HG03103 (cell line): ENCODE measurements at regions not wholly inside any gene's neighbourhood (a gene's known extent, or its start where the extent isn't known, plus 50 kb on each side); places are given as distances from the start of the nearest gene placed in this dataset.

Experiments used
- ATAC-seq: cut with Tn5 transposase; IDR thresholded peaks from one replicate; pipeline ENCODE4 v1.9.1; 2021; ENCODE audit warnings: low read depth; ENCODE audit not compliant: unreplicated experiment

DNA sequence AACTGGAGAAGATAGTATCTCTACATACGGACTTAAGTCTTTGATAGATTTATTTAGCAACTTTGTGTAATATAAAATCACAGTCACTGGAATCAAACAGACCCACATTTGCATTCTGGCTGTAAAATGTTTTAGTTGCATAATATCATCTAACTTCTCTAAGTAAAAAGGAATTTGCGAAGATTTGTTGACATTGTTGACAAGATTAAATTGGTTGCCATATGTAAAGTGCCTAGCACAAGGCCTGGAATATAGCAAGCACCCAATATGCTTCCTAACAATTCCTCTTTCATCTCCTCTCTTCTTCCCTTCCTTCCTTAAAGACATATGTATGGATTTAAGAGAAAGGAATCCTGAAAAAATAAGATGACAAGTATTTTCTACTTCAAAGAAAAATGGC is 295.4 kb upstream of the PPFIA2 start:
- no peak for ATAC-seq

DNA sequence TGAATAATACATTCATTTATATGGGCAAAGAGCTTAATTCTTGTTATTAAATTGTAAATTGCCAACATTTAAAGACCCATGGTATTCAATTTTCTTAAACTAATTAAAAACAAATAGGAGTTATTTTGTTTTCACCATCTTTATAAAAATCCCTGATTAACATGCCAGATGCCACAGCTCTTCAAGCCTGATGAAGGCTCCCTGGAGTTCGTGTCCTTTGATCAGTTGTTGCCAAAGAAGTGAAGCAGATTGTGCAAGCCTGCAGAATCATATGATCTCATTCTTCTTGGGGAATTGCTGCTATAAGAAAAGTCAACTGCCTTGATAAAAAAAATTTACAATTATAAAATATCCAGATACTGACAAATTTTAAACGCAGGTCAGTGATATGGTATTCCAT is 288.3 kb upstream of the PPFIA2 start:
- ATAC-seq: no peak

DNA sequence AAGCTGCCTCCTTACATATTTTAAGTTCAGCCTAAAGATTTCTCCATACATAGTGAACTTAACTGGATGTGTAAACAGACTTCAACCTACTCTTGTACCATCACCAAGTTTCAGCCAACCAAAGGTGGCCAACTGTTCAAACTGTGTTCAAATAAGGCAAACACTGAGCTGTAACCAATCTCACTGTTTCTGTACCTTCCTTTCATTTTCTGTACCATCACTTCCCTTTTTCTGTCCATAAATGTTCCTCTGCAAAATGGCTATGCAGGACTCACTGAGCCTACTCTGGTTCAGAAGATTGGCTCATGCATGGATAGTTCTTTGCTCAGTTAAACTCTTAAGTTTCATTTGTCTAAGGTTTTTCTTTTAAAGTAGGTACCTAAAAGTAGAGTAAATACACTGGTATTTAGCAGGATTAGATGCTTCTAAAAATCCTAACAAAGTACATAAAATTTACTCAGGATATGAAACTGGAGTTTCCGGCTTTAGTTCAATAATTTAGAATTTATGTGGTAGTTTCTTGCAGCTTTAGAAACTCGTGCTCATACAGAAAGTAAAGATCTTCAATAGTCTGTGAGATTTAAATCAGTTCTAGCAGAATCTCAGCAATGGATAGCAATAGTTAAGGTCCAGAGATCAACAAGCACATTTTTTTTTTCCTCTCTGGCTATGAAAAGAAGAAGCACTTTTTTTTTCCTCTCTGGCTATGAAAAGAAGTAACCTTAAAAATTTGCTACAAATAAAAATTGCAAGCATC is 282.0 kb upstream of the PPFIA2 start:
- ATAC-seq: no peak

DNA sequence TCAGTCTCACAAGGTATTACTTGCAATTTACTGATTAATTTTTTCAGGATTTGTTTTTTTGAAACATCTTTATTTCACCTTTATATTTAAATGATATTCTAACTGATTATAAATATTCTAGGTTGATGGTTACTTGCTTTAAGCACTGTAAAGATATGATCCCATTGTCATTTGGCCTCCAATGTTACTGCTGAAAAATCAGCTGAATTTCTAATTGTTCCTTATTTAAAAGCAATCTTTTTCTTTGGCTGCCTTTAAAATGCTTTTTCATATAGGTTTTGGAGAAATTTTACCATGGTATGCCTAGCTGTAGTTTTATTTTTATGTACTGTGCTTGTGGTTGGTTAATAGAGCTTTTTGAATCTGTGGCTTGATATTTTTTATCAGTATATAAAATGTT is 275.6 kb upstream of the PPFIA2 start:
- ATAC-seq: no peak

DNA sequence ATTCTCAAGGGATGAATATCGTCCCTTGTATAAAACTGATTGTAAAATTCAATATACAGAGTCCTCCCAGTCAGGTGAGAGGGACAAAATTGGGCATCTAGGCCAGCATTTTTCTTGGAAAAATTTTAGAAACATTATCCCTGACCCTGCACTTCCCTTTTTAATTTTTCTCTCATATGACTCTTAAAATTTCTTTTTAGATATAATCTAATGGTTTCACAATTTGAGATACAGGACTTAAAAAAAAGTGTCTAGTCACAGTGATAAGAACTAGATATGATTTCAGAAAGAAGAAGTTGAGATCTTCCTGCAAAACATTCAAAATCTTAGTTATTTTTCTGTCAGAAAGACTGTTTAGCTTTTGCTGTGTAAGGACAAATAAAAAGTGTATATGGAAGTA is 270.8 kb upstream of the PPFIA2 start:
- ATAC-seq: no peak

DNA sequence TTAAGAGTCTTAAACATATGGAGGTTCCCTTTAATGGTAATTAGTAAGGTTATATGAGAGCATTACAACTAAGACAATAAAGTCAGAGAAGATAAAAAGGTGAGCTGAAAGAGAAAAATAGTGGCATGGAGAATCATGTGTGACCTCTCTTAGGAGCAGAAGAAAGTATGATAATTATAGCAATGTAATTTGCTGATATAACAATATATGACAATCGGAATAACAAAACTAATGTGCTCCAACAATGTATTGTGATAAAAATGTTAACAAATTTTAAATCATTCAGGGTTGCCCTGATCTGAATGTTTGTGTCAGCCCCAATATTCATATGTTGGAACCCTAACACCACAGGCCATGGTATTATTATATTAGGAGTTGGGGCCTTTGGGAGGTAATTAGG is 269.6 kb upstream of the PPFIA2 start:
- no peak for ATAC-seq

DNA sequence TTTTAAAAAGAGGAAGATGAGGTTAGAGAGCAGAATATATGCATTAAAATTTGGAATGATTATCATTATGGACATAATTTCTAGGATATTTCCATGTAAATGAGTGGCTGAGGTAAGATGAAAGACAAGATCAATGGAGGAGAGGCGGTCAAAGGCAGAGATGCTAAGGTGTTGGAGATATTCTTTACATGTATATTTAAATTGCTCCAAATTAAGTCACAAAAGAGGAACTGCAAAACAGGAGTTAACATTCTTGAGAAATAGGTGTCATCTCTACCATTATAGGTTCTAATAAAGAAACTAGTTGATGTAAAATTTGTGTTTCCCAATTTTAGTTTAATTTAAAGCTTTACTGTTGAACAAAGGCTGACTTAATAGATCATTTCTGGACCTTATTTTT is 268.5 kb upstream of the PPFIA2 start:
- no peak for ATAC-seq

DNA sequence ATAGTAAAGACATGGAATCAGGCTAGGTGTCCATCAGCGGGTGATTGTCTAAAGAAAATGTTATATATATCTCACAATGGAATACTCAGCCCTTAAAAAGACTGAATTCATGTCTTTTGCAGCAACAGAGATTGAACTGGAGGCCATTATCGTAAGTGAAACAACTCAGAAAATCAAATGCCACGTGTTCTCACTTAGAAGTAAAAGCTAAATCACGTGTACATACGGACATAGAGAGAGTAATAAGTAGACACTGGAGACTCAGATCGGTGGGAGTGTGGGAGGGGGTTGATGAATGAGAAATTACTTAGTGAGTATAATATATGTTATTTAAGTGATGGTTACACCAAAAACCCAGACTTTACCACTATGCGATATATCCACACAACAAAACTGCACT is 266.3 kb upstream of the PPFIA2 start:
- ATAC-seq: no peak

DNA sequence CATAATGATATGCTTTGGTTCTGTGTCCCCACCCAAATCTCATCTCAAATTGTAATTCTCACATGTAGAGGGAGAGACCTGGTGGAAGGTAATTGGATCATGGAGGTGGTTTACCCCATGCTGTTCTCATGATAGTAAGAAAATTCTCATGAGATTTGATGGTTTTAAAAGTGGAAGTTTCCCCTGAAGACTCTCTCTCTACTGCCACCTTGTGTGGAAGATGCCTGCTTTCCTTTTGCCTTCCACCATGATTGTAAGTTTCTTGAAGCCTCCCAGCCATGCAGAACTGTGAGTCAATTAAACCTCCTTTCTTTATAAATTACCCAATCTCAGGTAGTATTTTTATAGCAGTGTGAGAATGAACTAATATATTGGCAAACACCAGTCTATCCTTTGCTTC is 260.4 kb upstream of the PPFIA2 start:
- ATAC-seq: no peak

DNA sequence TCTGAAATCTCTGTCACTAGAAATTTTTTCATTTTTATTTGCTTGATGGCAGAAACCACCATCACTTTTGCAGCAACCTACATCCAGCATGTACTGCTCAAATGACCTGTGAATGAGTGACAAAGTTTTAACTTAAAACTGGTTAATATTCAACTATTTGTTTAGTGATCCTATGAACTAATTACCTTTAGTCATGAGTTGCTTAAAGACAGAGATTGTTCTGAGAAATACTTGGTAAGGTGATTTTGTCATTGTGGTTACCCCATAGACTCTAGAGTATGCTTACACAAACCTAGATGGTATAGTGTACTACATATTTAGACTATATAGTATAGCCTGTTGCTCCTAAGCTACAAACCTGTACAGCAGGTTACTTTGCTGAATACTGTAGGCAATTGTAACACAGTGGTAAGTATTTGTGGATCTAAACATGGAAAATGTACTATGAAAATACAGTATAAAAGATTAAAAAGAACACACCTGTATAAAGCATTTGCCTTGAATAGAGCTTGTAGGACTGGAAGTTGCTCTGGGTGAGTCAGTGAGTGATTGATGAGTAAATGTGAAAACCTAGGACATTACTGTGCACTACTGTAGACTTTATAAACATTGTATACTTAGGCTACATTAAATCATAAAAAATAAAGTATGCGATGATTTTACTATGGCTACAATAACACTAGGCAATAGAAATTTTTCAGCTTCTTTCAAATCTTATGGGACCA is 256.6 kb upstream of the PPFIA2 start:
- ATAC-seq: no peak

DNA sequence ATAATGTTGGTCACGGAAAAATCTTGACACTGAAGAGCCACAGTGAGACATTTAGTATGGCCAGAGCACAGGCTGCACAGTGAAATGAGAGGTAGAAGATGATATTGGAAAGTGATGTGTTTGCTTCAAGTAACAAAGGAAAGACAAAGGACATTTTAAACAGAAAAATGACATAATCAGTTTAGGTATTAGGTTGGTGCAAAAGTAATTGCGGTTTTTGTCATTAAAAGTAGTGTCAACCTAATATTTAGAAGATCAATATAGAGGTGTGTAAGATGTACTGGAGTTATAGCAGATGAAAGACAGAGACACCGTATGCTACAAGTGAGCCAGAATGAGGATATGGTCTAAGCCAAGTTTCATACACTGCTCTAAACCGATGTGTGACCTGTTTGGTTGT is 253.0 kb upstream of the PPFIA2 start:
- no peak for ATAC-seq

DNA sequence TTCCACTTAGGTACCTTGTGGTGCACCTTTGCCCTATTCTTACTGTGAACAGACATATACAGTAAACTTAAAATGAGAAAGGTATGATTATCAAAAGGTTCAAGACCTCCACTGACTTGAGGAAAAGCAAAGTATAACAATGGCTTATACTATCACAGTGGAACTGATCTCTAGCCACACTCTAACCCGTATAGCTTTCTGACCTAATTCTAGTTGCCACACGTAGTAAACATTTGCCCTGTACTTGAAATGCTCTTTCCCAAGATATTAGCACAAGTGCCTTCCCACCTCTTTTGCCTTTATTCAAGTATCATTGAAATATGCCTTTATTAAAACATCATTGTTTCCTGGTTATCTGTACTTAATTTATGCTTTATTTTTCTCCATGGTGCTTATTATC is 250.4 kb upstream of the PPFIA2 start:
- no peak for ATAC-seq

DNA sequence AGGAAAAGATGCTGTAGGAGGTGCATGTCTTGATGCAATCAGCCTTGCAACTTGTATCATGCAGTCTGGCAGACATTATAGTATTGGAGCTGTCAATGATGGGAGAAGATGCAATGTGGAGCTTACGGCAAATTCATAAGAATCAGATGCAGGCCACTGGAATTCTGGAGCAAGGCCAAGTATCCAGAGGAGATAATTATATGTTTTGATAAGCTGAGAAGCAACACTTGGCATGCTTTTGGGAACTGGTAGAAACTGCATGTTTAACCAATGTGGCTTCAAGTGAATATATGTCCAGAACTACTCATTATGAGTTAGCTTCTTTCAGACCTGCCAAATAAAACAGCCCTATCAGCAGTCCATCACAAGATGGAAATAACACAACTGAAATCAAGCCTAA is 249.1 kb upstream of the PPFIA2 start:
- ATAC-seq: no peak

DNA sequence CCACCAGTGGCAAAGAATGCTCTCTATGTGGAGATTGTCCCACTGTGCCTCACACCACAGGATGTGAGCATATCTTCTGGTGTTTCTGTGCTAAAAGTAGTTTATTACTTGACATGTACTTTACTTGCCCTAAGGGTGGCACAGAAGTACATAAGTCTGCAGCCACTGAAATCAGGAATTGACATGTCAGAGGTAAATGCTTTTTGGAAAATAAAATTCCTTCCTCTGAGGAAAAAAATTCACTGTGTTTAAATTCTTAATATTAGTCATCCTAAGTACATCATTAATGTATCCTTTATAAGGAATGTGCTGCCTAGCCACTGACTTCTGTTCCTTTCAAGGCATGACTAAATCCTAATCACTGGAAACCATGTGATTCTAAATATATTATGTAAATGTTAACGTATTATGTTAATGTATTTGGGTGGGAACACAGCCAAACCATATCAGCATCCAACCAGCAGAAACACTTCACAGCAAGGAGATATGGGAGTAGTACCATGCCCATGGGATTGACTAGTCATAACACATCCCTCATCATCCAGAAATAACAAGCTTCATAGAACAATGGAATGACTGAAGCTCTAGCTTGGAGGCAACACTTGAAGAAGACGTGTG is 239.7 kb upstream of the PPFIA2 start:
- ATAC-seq: no peak

DNA sequence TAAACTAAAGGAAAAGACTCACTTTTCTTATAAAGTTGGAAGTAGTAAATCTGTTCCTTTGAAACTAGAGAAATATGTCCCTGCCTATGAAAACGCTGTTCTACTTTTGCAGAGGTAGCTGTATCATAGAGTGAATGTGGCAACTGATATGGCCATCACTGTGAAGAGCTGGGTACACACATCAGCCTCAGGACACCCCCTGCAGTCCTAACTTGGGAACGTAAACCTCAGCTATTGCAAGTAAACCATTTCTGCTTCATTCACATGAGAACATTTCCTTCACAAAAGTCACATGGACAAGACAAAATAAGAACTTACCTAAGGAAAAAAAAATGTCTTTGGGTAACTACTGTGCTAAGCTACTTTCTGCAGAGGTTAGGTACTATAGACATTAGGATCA is 233.3 kb upstream of the PPFIA2 start:
- ATAC-seq: no peak

DNA sequence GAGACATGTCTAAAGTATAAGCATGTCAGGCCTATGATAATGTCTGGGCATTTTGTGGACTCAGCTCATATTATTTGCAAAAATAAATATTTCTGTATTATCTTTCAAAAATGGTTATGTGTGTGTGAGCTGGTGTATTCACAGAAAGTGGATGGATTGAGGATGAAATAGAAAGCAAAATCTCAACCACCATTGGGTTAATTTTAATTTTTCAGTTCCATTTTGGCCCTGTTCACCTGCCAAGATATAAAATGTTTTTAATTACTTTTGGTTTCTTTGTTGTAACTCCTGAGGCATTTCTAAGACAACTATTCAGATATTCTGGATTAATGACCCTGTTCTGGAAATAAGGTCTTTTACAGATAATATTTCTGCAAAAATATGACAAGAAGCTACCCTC is 232.7 kb upstream of the PPFIA2 start:
- ATAC-seq: no peak

DNA sequence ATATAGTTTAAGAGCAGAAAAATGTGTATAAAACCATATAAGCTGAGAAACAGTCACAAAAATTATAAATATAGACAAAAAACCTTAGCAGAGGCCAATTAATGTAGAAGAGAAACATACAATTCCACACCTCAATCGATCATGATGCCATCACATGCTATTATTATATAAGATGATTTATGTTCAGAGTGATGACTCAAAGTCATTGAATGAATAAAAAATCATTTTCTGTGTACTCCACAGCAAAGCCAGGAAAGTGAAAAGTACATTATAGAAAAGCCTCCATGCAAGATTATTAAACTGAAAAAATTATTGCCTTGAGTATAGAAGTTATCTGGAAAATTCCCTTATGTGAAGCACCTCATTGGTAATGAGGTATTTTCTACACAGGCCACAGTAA is 229.2 kb upstream of the PPFIA2 start:
- no peak for ATAC-seq

DNA sequence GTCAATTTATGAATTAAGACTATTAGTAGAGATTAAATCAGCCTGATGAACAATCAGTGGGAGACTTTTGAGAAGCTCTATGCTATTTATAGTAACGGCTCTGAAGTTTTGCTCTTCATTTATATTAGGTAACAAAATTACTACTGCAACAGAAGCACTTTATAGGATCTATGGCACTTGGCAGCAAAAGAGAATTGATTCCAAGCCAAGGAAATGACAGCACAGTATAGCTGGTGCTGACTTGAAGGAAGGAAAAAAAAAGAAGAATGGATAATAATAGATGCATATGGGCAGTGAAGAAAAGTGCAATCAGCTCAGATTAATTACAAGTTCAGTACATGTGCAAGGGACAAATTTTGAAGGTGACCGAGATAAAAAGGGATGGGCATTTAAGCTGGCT is 228.2 kb upstream of the PPFIA2 start:
- ATAC-seq: no peak

DNA sequence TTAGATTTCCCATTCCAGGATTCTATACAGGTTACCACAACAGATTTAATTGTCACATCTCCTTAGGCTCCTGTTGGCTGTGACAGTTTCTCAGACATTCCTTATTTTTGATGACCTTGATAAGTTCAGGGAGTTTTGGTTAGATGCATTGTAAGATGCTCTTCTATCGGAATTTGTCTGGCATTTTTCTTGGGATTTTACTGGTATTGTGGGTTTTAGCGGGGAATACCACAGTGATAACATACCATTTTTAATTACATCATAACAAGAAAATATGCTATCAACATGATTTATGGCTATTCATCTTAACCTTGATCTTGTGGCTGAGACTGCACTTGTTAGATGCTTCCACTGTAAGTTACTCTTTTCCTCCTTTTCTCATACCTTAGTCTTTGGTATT is 217.5 kb upstream of the PPFIA2 start:
- ATAC-seq: no peak

DNA sequence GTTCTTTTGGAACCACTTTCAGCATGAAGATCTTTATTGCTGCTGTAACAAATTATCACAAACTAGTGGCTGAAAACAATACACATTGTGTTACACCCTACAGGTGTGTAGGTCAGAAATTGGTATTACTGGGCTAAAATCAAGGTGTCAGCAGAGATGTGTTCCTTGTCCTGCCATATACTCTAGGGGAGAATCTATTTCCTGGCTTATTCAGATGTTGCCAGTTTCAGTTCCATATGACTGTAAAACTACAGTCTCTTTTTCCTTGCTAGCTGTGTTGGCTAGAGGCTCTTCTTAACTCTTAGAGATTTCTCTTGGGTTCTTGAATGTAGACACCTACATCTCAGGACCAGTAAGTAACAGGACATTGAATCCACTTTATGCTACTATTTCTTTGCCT is 215.6 kb upstream of the PPFIA2 start:
- no peak for ATAC-seq

DNA sequence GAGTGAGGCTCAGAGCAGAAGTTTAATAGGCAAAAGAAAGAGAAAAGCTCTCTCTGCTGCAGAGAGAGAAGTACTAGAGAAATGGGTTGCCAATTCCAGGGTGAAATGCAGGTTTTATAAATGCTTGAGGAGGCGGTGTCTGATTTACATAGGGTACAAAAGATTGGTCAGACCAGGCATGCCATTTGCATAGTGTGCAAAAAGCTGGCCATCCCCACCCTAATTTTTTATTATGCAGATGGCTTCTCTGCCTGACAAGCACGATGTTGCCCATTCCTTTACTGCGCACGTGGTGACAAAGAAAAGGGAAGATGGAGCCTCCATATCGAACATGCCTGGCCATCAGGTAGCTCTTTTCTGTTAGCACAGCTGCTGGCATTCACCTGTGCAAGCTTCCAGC is 209.3 kb upstream of the PPFIA2 start:
- ATAC-seq: no peak

DNA sequence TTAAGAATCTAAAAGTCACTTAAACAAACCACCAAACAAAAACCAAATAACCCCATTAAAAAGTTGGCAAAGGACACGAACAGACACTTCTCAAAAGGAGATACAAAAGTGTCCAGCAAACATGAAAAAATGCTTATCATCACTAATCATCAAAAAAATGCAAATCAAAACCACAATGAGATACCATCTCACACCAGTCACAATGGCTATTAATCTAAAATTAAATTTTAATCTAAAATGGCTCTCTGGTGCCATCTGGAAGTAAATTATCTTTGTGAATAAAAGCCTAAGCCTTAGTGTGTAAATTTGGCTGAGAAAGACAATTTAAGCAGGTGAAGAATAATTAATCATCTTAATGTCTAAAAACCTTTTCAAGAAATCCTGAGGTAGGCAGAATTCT is 204.5 kb upstream of the PPFIA2 start:
- ATAC-seq: no peak
